ENCODE measurements at regions not wholly inside any gene's neighbourhood (a gene's known extent, or its start where the extent isn't known, plus 50 kb on each side); places are given as distances from the start of the nearest gene placed in this dataset.

GRCh38 chr11:121790430-121790829 lies 325.6 kb downstream of the BLID start:
- no peak for TF ChIP-seq CTCF (IDR thresholded peaks at IDR 0.05; ENCODE audit: insufficient read depth, low read length, poor library complexity, severe bottlenecking)
- no peak for TF ChIP-seq EZH2phosphoT487 (conservative IDR thresholded peaks at IDR 0.05; ENCODE audit: low read length)

All from SU-DHL-6 (cell line).